RWPE1 (cell line): ENCODE measurements at regions not wholly inside any gene's neighbourhood (a gene's known extent, or its start where the extent isn't known, plus 50 kb on each side); places are given as distances from the start of the nearest gene placed in this dataset.

ENCODE experiments used
- CTCF ChIA-PET: fragments of 350-600 bp; sonication (Branson Sonifier 250); formaldehyde crosslinking; extraction: SDS; loops from one replicate; lab custom pipeline; 2021; lab: Yijun Ruan, JAX
- POLR2A ChIA-PET: fragments of 400-600 bp; formaldehyde crosslinking; extraction: SDS; loops from one replicate; lab custom pipeline; 2020; ENCODE audit warnings: antibody characterized with exemption; ENCODE audit not compliant: low non-redundant PET; lab: Yijun Ruan, JAX
- DNase-seq: peaks from one replicate; pipeline ENCODE4 v3.0.0; 2012; ENCODE audit warnings: low spot score
- H3K27ac ChIP-seq: fragments of 450-650 bp; 2 replicates; pipeline ENCODE4 v1.5.1; 2017
- TF ChIP-seq, protein P1 (sequence below): fragments of 450-650 bp; conservative IDR thresholded peaks from 2 replicates; pipeline ENCODE4 v1.5.1; 2017; ENCODE audit warnings: low read depth, mild to moderate bottlenecking

DNA sequence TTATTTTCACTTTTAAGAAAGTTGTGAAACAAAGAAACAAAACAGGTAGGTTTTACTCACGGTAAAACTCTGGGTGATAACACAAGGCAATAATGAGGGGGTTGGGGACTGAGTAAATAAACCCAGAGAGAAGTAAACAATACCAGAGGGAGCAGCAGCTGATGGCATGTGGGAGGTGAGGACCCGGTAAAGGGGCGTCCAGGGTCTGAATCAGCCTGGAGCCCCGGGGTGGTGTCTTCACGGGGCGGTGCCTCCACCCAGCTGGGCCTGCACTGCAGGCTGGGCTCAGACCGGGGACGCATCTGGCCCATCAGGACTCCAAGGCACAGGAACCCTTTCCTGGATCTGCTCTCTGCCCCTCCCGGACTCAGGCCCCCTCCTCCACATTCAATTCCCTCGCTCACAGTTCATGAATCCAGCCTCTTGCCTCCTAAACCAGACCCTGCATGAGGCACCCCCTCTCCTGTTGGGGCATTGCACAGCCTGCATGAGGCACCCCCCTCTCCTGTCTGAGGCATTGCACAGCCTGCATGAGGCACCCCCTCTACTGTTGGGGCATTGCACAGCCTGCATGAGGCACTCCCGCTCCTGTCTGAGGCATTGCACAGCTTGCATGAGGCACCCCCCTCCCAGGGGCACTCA is 73.9 kb upstream of the MFGE8 start:
- no peak overlapping the region for H3K27ac ChIP-seq
- DNase-seq, result no peak
- ChIA-PET CTCF (interaction anchor here (0.6 kb wide), 1 partner anchor 40 kb away, joined by 3 read pairs; no protein-coding TSS in a partner anchor), POLR2A (no interaction called here)
- TF ChIP-seq, protein P1, sequence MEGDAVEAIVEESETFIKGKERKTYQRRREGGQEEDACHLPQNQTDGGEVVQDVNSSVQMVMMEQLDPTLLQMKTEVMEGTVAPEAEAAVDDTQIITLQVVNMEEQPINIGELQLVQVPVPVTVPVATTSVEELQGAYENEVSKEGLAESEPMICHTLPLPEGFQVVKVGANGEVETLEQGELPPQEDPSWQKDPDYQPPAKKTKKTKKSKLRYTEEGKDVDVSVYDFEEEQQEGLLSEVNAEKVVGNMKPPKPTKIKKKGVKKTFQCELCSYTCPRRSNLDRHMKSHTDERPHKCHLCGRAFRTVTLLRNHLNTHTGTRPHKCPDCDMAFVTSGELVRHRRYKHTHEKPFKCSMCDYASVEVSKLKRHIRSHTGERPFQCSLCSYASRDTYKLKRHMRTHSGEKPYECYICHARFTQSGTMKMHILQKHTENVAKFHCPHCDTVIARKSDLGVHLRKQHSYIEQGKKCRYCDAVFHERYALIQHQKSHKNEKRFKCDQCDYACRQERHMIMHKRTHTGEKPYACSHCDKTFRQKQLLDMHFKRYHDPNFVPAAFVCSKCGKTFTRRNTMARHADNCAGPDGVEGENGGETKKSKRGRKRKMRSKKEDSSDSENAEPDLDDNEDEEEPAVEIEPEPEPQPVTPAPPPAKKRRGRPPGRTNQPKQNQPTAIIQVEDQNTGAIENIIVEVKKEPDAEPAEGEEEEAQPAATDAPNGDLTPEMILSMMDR, result no peak

- TF ChIP-seq, protein P1, result no peak
- POLR2A ChIA-PET, result no interaction called here
- CTCF ChIA-PET, result no interaction called here
- DNase-seq, result no peak
- H3K27ac ChIP-seq, result no peak overlapping the region
Observed at GRCh38 chr15:88987591-88987933, 74.4 kb upstream of the MFGE8 start.

- ChIA-PET POLR2A (no interaction called here), CTCF (interaction anchor here (1.2 kb wide), 1 partner anchor 27 kb away, joined by 3 read pairs; no protein-coding TSS in a partner anchor)
- DNase-seq, result no peak
- no peak overlapping the region for H3K27ac ChIP-seq
- TF ChIP-seq, protein P1, result no peak
Observed at GRCh38 chr15:88987934-88988671, 74.9 kb upstream of the MFGE8 start.

DNA sequence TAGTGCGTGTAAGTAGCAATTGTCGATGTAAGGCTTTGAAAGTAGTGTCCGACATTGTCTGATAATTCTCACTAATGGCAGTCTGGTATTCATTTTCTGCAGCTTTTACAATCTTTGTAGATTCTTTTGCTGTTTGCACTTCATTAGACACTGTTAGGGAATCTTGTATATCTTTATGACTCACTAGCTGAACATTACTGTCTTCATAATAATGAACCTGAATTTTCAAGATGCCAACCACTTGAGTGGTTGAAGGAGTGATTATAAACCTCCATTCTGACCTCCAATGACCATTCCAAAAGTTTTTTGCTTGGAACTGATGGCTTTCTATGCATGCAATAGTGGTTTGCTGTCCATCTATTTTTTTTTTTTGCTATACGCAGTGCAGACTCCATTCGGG is 76.4 kb upstream of the MFGE8 start:
- POLR2A ChIA-PET, result no interaction called here
- DNase-seq, result no peak
- CTCF ChIA-PET, result interaction anchor here (0.7 to 0.9 kb wide), 2 partner anchors 85 to 111 kb away, joined by 3 to 5 read pairs; no protein-coding TSS in a partner anchor
- TF ChIP-seq, protein P1, result no peak
- H3K27ac ChIP-seq, result no peak overlapping the region

GRCh38 chr15:88990185-88990679 is 77.1 kb upstream of the MFGE8 start:
- ChIA-PET POLR2A (no interaction called here), CTCF (interaction anchor here (0.7 kb wide), 1 partner anchor 111 kb away, joined by 3 read pairs; no protein-coding TSS in a partner anchor)
- DNase-seq, result no peak
- H3K27ac ChIP-seq, result no peak overlapping the region
- TF ChIP-seq, protein P1, result no peak

DNA sequence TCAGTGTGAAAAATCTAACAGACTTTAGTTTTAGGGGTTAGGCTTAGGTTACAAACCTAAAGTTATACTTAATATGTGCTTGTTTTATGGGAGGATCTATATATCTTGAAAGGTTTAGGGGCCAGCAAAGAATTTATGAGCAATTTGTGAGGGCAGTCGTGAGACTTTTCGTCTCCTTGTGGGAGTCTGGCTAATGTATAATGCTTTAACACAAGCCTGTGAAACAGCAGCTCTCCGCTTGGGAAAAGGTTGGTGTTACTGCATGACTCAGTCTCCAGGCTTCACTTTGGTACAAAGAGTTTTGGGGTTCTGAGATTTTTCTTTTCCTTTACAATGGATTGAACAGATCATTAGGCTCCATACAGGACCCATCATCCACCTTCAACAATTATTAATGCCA is 79.0 kb upstream of the MFGE8 start:
- TF ChIP-seq, protein P1, result no peak
- POLR2A ChIA-PET, result no interaction called here
- no peak for DNase-seq
- H3K27ac ChIP-seq, result no peak overlapping the region
- CTCF ChIA-PET, result interaction anchor here (1.2 kb wide), 1 partner anchor 87 kb away, joined by 3 read pairs; no protein-coding TSS in a partner anchor
